A549 (cell line): ENCODE measurements at regions not wholly inside any gene's neighbourhood (a gene's known extent, or its start where the extent isn't known, plus 50 kb on each side); places are given as distances from the start of the nearest gene placed in this dataset.
"Not testable (repeated sequence)": the region's sequence is repeated elsewhere in the genome, so short reads cannot be mapped to it uniquely, and the experiment has no call there.

Experiments
- ATAC-seq, 2 experiments: fragments of 200-7000 bp in 1 of 2; fragments of >200 bp in 1 of 2; cut with Nextera tagmentation in 1 of 2; cut with Tn5 transposase in 1 of 2; 3 replicates each; pipeline versions ENCODE4 v1.8.0 to v1.9.1; 2018 to 2020; ENCODE audit warnings: mild to moderate bottlenecking in 1 of 2, moderate library complexity in 1 of 2
- CTCF ChIA-PET: fragments of 300-600 bp; sonication (Branson Sonifier 250); formaldehyde crosslinking; extraction: SDS; loops from one replicate; lab custom pipeline; 2021; ENCODE audit warnings: antibody characterized with exemption, inconsistent platforms; lab: Yijun Ruan, JAX
- POLR2A ChIA-PET: fragments of 350-600 bp; formaldehyde crosslinking; extraction: SDS; loops from one replicate; lab custom pipeline; 2021; ENCODE audit warnings: antibody characterized with exemption, inconsistent platforms; lab: Yijun Ruan, JAX
- DNase-seq, 2 experiments: peaks; one replicate each; pipeline versions ENCODE4 v3.0.0 to v3.0.0-alpha.2; 2011 to 2016; ENCODE audit warnings: low read depth in 1 of 2, low spot score in 1 of 2
- FAIRE-seq: peaks from 2 replicates; lab custom pipeline; 2011; peaks lifted over from hg19 to GRCh38; lab: Jason Lieb, UNC
- H3K27ac ChIP-seq, 2 experiments: fragments of >200 bp; sonication (Bioruptor Twin); formaldehyde crosslinking; 3 replicates each; pipeline ENCODE4 v1.5.1; 2016 to 2017
- H3K4me1 ChIP-seq: fragments of >200 bp; sonication (Bioruptor Twin); formaldehyde crosslinking; 3 replicates; pipeline ENCODE4 v1.6.1; 2016
- H3K4me2 ChIP-seq: fragments of >200 bp; sonication (Bioruptor Twin); formaldehyde crosslinking; 3 replicates; pipeline ENCODE4 v1.6.1; 2016
- H3K4me3 ChIP-seq: fragments of >200 bp; sonication (Bioruptor Twin); formaldehyde crosslinking; 3 replicates; pipeline ENCODE4 v1.5.1; 2016
- H3K9me3 ChIP-seq: fragments of >200 bp; sonication (Bioruptor Twin); formaldehyde crosslinking; 3 replicates; pipeline ENCODE4 v1.6.1; 2016
- USF2 ChIP-seq: fragments of 450-650 bp; IDR thresholded peaks from 2 replicates; pipeline ENCODE4 v1.6.1; 2014; ENCODE audit warnings: antibody characterized with exemption
- WGBS: methylation state at CpG from one replicate; pipeline ENCODE4 v1.1.6; 2017; ENCODE audit errors: missing lambda C conversion rate; 5-methylcytosine and 5-hydroxymethylcytosine counted together
- small RNA-seq, 6 experiments: library from RNA; depleted of rRNA; stranded (forward); fragments of <200 nt; gene quantifications; one replicate each; pipeline ENCODE3, GENCODE V24; 2012

GRCh38 chr15:23225756-23226729 is 89.4 kb upstream of the GOLGA6L1 start:
- H3K4me3 ChIP-seq: peak overlapping the region; percentile 42
- FAIRE-seq, DNase-seq, H3K9me3 ChIP-seq, POLR2A ChIA-PET, CTCF ChIA-PET, H3K4me1 ChIP-seq: not testable (repeated sequence)
- peak overlapping the region; percentile 73 for H3K4me2 ChIP-seq
- peak overlapping the region in 1 of 2 experiments; percentile 70; a peak in 1 of 6 replicates for H3K27ac ChIP-seq
- 71% methylated on average over 16 of the region's 82 CpGs for WGBS
- ATAC-seq: peak; percentile 60 to 66; a peak in 5 of 6 replicates

- FAIRE-seq, H3K4me1 ChIP-seq, ATAC-seq, H3K9me3 ChIP-seq, DNase-seq, POLR2A ChIA-PET, H3K4me3 ChIP-seq, H3K27ac ChIP-seq, H3K4me2 ChIP-seq, CTCF ChIA-PET: not testable (repeated sequence)
- peak; percentile 40; the same call in 1 of the 2 replicates for TF ChIP-seq USF2
- WGBS: 42% methylated on average over 4 of the region's 4 CpGs
Observed at GRCh38 chr15:23209452-23209851, 72.8 kb upstream of the GOLGA6L1 start.

- CTCF ChIA-PET, H3K4me3 ChIP-seq, H3K4me2 ChIP-seq, DNase-seq, ATAC-seq, POLR2A ChIA-PET, FAIRE-seq, H3K27ac ChIP-seq, H3K4me1 ChIP-seq, H3K9me3 ChIP-seq: not testable (repeated sequence)
- 37% methylated on average over 2 of the region's 6 CpGs for whole genome bisulfite sequencing
Observed at GRCh38 chr15:23199811-23200465, 63.3 kb upstream of the GOLGA6L1 start.

- H3K27ac ChIP-seq, DNase-seq, POLR2A ChIA-PET, H3K9me3 ChIP-seq, H3K4me1 ChIP-seq, H3K4me2 ChIP-seq, ATAC-seq, FAIRE-seq, H3K4me3 ChIP-seq, CTCF ChIA-PET: not testable (repeated sequence)
- WGBS: 24% methylated on average over 4 of the region's 4 CpGs
Observed at GRCh38 chr15:23198375-23198774, 61.8 kb upstream of the GOLGA6L1 start.

- ATAC-seq, H3K4me2 ChIP-seq, DNase-seq, H3K9me3 ChIP-seq, H3K4me3 ChIP-seq, FAIRE-seq, CTCF ChIA-PET, POLR2A ChIA-PET, H3K27ac ChIP-seq, H3K4me1 ChIP-seq: not testable (repeated sequence)
- 82% methylated on average over 1 of the region's 1 CpG for WGBS
Observed at GRCh38 chr15:23192313-23192712, 55.7 kb upstream of the GOLGA6L1 start.

Small RNAs in the stretch of these regions (small RNA-seq; reads per million reads assigned to genes)
- gene AC116165.2 (0 reads per million in 6 experiments), gene MIR4509-1 (0 reads per million in 6 experiments)
